PFSK-1 (cell line): ENCODE measurements at regions not wholly inside any gene's neighbourhood (a gene's known extent, or its start where the extent isn't known, plus 50 kb on each side); places are given as distances from the start of the nearest gene placed in this dataset.

Experiments used
- FOXP2 ChIP-seq: optimal IDR thresholded peaks from 2 replicates; pipeline ENCODE3; 2011; ENCODE audit warnings: borderline replicate concordance, control low read depth, inconsistent platforms; ENCODE audit not compliant: insufficient read depth; ENCODE audit errors: extremely low read length, extremely low read depth
- POLR2AphosphoS5 ChIP-seq: IDR thresholded peaks from 2 replicates; pipeline ENCODE4 v1.6.1; 2012; ENCODE audit warnings: low read depth, mild to moderate bottlenecking, control low read depth, low read length, moderate library complexity
- REST ChIP-seq, 2 experiments: IDR thresholded peaks; 2 replicates each; pipeline versions ENCODE4 v1.6.1 to v1.8.0; 2011 to 2012; ENCODE audit warnings: low read depth in 2 of 2, low read length in 2 of 2, control low read depth in 1 of 2, inconsistent platforms in 1 of 2, mild to moderate bottlenecking in 1 of 2, moderate library complexity in 1 of 2; ENCODE audit not compliant: insufficient read depth in 1 of 2
- SIN3A ChIP-seq: IDR thresholded peaks from 2 replicates; pipeline ENCODE4 v1.6.1; 2012; ENCODE audit warnings: mild to moderate bottlenecking, low read length, moderate library complexity, borderline replicate concordance; ENCODE audit not compliant: insufficient read depth
- TAF1 ChIP-seq: IDR thresholded peaks from 2 replicates; pipeline ENCODE4 v1.6.1; 2012; ENCODE audit warnings: low read length, control low read depth, borderline replicate concordance; ENCODE audit not compliant: insufficient read depth

DNA sequence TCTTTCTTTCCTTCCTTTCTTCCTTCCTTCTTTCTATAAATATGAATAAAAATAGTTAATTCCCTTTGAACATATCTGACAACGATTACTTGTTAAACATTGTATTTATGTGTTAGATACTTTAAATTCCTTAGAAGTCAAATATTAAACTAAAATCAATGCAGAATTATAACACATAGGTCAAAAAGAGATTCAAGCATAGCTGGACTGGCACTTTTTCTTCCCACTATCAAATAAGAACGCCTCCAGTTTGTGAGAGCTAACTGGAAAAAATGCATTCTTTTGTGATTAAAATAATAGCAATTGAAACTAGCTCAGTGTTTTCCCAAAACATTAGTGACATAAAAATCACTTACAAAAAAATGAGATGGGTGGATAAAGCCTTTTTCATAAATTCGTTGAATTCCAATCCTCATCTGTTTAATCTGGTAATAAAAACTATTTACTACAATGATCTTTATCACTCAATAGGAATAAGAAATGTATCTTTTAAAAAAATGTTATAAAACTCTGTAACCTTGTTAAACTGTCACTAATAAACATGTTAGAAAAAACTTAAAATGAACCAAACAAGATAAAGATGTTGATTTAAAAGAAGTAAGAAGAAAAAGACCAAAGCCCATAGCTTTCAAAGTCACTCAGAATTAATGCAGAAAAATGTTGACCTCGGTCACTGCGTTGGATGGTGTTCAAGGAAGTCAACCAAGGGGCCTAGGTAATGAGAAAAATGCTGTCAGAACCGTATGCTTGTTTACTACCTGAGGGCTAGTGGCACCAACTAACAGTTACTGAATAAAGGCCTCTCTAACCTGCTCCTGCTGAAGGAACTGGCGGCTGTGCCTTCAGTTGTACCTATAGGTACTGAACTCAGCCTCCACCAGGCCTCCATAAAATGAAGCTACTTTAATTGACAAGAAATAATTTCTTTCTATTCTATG is 1039.5 kb upstream of the SLC10A2 start:
- no peak for TF ChIP-seq FOXP2
- no peak for TF ChIP-seq TAF1

GRCh38 chr13:104099750-104100149 is 1033.5 kb upstream of the SLC10A2 start:
- TF ChIP-seq TAF1 (no peak), SIN3A (no peak), FOXP2 (no peak), REST (IDR thresholded peaks at IDR 0.05; ENCODE audit: insufficient read depth in 1 of 2, low read depth in 2 of 2, low read length in 2 of 2) (no peak), POLR2AphosphoS5 (no peak)

DNA sequence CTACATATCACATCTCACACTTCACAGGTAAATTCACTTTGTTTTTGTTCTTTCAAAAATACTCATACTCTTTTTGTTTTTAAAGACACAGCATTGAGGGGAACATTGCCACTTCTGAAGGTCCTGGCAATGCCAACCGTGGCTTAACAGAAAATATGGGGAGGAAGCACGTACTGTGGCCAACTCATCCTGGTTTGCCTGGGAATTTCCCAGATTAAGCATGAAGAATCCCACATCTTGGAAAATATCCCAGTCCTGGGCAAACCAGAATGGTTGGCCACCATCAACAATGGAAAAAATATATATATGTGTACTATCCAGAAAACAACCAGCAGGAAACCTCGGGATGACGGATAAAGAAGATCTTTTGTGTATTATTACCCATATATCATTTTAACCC is 1032.2 kb upstream of the SLC10A2 start:
- TF ChIP-seq REST (IDR thresholded peaks at IDR 0.05; ENCODE audit: insufficient read depth in 1 of 2, low read depth in 2 of 2, low read length in 2 of 2) (no peak), SIN3A (no peak), FOXP2 (no peak), POLR2AphosphoS5 (no peak)

DNA sequence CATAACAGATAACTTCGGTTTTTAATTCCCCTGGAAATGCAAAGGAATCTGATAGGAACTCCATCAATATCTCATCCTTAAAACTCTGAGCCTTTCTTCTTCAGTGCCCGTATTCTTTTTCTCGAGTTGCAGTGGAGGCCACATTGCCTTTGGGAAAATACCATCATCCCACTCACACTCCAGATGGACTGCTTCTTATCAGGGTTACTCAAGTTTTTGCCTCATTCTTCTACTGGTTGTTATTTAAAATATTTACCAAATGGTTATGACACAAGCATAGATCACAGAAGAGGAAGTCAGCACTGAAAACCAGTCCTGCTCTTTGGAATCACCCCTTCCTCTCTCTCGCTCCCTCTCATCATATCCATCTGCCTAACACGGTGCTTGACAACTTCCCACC is 1020.5 kb upstream of the SLC10A2 start:
- TF ChIP-seq REST (IDR thresholded peaks at IDR 0.05; ENCODE audit: insufficient read depth in 1 of 2, low read depth in 2 of 2, low read length in 2 of 2): no peak
- no peak for TF ChIP-seq SIN3A
- no peak for TF ChIP-seq TAF1
- TF ChIP-seq POLR2AphosphoS5: no peak
- no peak for TF ChIP-seq FOXP2

DNA sequence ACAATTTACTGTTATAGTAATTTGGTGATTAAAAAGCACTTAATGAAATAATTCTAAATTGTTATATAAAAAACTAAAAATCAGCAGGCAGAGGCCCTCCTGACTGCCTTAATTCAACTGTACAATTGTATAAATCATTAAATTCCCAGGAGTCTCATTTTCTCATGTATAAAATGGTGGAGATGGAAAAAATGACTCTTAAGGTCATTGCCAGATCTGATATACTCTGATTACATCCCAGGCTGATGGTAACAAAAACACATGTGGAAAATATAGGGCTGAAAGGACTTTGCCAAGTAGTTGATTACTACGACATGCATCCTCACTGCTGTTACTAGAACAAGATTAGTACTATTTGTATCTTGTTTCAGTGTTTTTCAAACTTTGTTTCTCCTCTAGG is 1020.0 kb upstream of the SLC10A2 start:
- TF ChIP-seq REST (IDR thresholded peaks at IDR 0.05; ENCODE audit: insufficient read depth in 1 of 2, low read depth in 2 of 2, low read length in 2 of 2): no peak
- no peak for TF ChIP-seq SIN3A
- no peak for TF ChIP-seq TAF1
- no peak for TF ChIP-seq POLR2AphosphoS5
- no peak for TF ChIP-seq FOXP2
